HEK293T (cell line): ENCODE measurements at regions not wholly inside any gene's neighbourhood (a gene's known extent, or its start where the extent isn't known, plus 50 kb on each side); places are given as distances from the start of the nearest gene placed in this dataset.

Experiments
- CTCF ChIA-PET: fragments of 350-600 bp; formaldehyde crosslinking; extraction: SDS; loops from one replicate; lab custom pipeline; 2021; ENCODE audit warnings: antibody characterized with exemption, inconsistent platforms; lab: Yijun Ruan, JAX
- POLR2A ChIA-PET: fragments of 350-600 bp; formaldehyde crosslinking; extraction: SDS; loops from one replicate; lab custom pipeline; 2020; ENCODE audit warnings: antibody characterized with exemption, inconsistent platforms; lab: Yijun Ruan, JAX
- DNase-seq: peaks from one replicate; pipeline ENCODE4 v3.0.0; 2012; ENCODE audit warnings: mixed read lengths; ENCODE audit errors: extremely low spot score
- ARNT ChIP-seq: fragments of 450-650 bp; IDR thresholded peaks from 2 replicates; pipeline ENCODE4 v1.6.1; 2017; ENCODE audit warnings: mild to moderate bottlenecking
- BHLHE40 ChIP-seq: fragments of 450-650 bp; IDR thresholded peaks from 2 replicates; pipeline ENCODE4 v1.6.1; 2016; ENCODE audit warnings: mild to moderate bottlenecking, moderate library complexity, borderline replicate concordance
- CTBP1 ChIP-seq: fragments of 450-650 bp; IDR thresholded peaks from 2 replicates; pipeline ENCODE4 v1.6.1; 2016; ENCODE audit warnings: borderline replicate concordance
- ELF4 ChIP-seq: fragments of 450-650 bp; IDR thresholded peaks from 2 replicates; pipeline ENCODE4 v1.6.1; 2017; ENCODE audit warnings: antibody characterized with exemption
- FOXA1 ChIP-seq: fragments of 450-650 bp; IDR thresholded peaks from 2 replicates; pipeline ENCODE4 v1.6.1; 2016; ENCODE audit warnings: mild to moderate bottlenecking
- FOXK2 ChIP-seq: fragments of 450-650 bp; IDR thresholded peaks from 2 replicates; pipeline ENCODE4 v1.6.1; 2016; ENCODE audit warnings: mild to moderate bottlenecking
- FOXM1 ChIP-seq: fragments of 450-650 bp; IDR thresholded peaks from 2 replicates; pipeline ENCODE4 v1.6.1; 2017; ENCODE audit warnings: mild to moderate bottlenecking, borderline replicate concordance
- HDGF ChIP-seq: fragments of 450-650 bp; IDR thresholded peaks from 2 replicates; pipeline ENCODE4 v1.6.1; 2017; ENCODE audit warnings: antibody characterized with exemption, borderline replicate concordance
- L3MBTL2 ChIP-seq: fragments of 450-650 bp; conservative IDR thresholded peaks from 2 replicates; pipeline ENCODE4 v1.6.1; 2016; ENCODE audit warnings: mild to moderate bottlenecking
- LEF1 ChIP-seq: fragments of 450-650 bp; IDR thresholded peaks from 2 replicates; pipeline ENCODE4 v1.6.1; 2017; ENCODE audit warnings: mild to moderate bottlenecking, borderline replicate concordance
- NFRKB ChIP-seq: fragments of 450-650 bp; IDR thresholded peaks from 2 replicates; pipeline ENCODE4 v1.6.1; 2016; ENCODE audit warnings: mild to moderate bottlenecking, moderate library complexity
- PKNOX1 ChIP-seq: fragments of 450-650 bp; IDR thresholded peaks from 2 replicates; pipeline ENCODE4 v1.6.1; 2016
- SP1 ChIP-seq: fragments of 450-650 bp; IDR thresholded peaks from 2 replicates; pipeline ENCODE4 v1.6.1; 2017
- SUZ12 ChIP-seq: fragments of 450-650 bp; IDR thresholded peaks from 2 replicates; pipeline ENCODE4 v1.6.1; 2016; ENCODE audit warnings: mild to moderate bottlenecking
- TARDBP ChIP-seq: fragments of 450-650 bp; IDR thresholded peaks from 2 replicates; pipeline ENCODE4 v1.6.1; 2016
- ZNF384 ChIP-seq: fragments of 450-650 bp; IDR thresholded peaks from 2 replicates; pipeline ENCODE4 v1.6.1; 2016

- ChIA-PET POLR2A (no interaction called here), CTCF (no interaction called here)
- TF ChIP-seq BHLHE40 (no peak), ZNF384 (no peak), TARDBP (no peak), FOXA1 (no peak)
- DNase-seq, result no peak
These were observed 167.8 kb downstream of the DLEU7 start for GRCh38 chr13:50675651-50676050.

GRCh38 chr13:50676602-50677001, 166.9 kb downstream of the DLEU7 start:
- no peak for TF ChIP-seq ARNT
- no peak for TF ChIP-seq FOXA1
- TF ChIP-seq SUZ12, result no peak
- no peak for TF ChIP-seq FOXM1
- TF ChIP-seq BHLHE40, result no peak
- TF ChIP-seq PKNOX1, result no peak
- no peak for TF ChIP-seq SP1
- TF ChIP-seq FOXK2, result no peak
- no peak for TF ChIP-seq L3MBTL2
- TF ChIP-seq ELF4, result no peak
- no peak for TF ChIP-seq LEF1
- TF ChIP-seq CTBP1, result no peak
- TF ChIP-seq NFRKB, result no peak
- TF ChIP-seq HDGF, result no peak
- TF ChIP-seq ZNF384, result no peak
- no peak for TF ChIP-seq TARDBP
- ChIA-PET POLR2A (no interaction called here), CTCF (no interaction called here)
- DNase-seq, result no peak

GRCh38 chr13:50677258-50677657, 166.2 kb downstream of the DLEU7 start:
- TF ChIP-seq FOXK2 (no peak), ARNT (no peak), CTBP1 (no peak), LEF1 (no peak), TARDBP (no peak), ELF4 (no peak), FOXA1 (no peak), ZNF384 (no peak), NFRKB (no peak), SUZ12 (no peak), L3MBTL2 (no peak)
- POLR2A ChIA-PET, result no interaction called here
- DNase-seq, result no peak
- CTCF ChIA-PET, result no interaction called here

- no peak for DNase-seq
- ChIA-PET CTCF (no interaction called here), POLR2A (interaction anchor here (0.8 kb wide), 1 partner anchor 26 kb away, joined by 3 read pairs; no protein-coding TSS in a partner anchor)
- no peak for TF ChIP-seq FOXA1
- no peak for TF ChIP-seq LEF1
- no peak for TF ChIP-seq L3MBTL2
- no peak for TF ChIP-seq ZNF384
- peak; percentile 82 for TF ChIP-seq PKNOX1
These were observed 165.6 kb downstream of the DLEU7 start for GRCh38 chr13:50677687-50678463.

- DNase-seq, result no peak
- CTCF ChIA-PET, result no interaction called here
- TF ChIP-seq L3MBTL2 (no peak), CTBP1 (no peak), SUZ12 (no peak), FOXM1 (no peak), HDGF (no peak), ZNF384 (no peak), NFRKB (no peak), FOXA1 (no peak), ELF4 (no peak)
- POLR2A ChIA-PET, result interaction anchor here (0.8 kb wide), 1 partner anchor 27 kb away, joined by 3 read pairs; no protein-coding TSS in a partner anchor
These were observed 164.9 kb downstream of the DLEU7 start for GRCh38 chr13:50678464-50679162.

- ChIA-PET CTCF (no interaction called here), POLR2A (no interaction called here)
- no peak for DNase-seq
- TF ChIP-seq SP1 (no peak), HDGF (no peak), CTBP1 (no peak)
These were observed 164.2 kb downstream of the DLEU7 start for GRCh38 chr13:50679321-50679720.

GRCh38 chr13:50682002-50682401, 161.5 kb downstream of the DLEU7 start:
- CTCF ChIA-PET, result no interaction called here
- no peak for TF ChIP-seq LEF1
- TF ChIP-seq BHLHE40, result no peak
- no peak for TF ChIP-seq ELF4
- no peak for TF ChIP-seq FOXK2
- TF ChIP-seq NFRKB, result no peak
- no peak for TF ChIP-seq FOXA1
- no peak for TF ChIP-seq CTBP1
- POLR2A ChIA-PET, result no interaction called here
- no peak for DNase-seq
